HG03558 (cell line): ENCODE measurements at regions not wholly inside any gene's neighbourhood (a gene's known extent, or its start where the extent isn't known, plus 50 kb on each side); places are given as distances from the start of the nearest gene placed in this dataset.

Experiments
- ATAC-seq: cut with Tn5 transposase; IDR thresholded peaks from one replicate; pipeline ENCODE4 v1.9.1; 2021; ENCODE audit warnings: moderate number of reproducible peaks; ENCODE audit not compliant: unreplicated experiment; ENCODE audit errors: extremely low read depth

DNA sequence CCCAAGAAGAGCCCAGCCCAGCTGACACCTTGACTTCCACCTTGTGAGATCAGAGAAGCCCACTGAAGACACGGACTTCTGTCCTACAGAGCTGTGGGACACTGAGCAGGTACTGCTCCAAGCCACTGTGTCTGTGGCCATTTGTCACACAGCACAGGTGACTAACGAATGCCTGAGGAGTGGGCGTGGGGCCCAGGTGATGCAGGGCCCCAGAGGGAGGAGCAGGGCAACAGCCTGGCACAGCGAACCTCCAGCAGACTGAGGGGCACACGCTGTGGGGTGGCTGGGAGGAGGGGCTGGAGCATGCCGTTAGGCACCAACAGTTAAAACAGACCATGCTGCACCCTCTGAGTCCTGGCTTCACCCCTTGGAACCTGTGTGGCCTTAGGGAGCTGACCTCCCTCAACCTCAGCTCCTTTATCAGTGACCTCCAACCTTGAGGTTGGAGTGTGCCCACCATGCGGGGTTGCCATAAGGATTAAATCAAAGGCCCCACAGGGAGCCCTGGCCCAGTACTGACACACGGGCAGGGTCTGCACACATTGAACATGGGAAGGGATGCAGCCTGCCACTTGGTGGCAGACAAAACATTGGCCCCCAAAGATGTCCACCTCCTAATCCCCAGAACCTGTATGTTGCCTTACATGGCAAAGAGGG, 119.9 kb upstream of the CST7 start:
- no peak for ATAC-seq

DNA sequence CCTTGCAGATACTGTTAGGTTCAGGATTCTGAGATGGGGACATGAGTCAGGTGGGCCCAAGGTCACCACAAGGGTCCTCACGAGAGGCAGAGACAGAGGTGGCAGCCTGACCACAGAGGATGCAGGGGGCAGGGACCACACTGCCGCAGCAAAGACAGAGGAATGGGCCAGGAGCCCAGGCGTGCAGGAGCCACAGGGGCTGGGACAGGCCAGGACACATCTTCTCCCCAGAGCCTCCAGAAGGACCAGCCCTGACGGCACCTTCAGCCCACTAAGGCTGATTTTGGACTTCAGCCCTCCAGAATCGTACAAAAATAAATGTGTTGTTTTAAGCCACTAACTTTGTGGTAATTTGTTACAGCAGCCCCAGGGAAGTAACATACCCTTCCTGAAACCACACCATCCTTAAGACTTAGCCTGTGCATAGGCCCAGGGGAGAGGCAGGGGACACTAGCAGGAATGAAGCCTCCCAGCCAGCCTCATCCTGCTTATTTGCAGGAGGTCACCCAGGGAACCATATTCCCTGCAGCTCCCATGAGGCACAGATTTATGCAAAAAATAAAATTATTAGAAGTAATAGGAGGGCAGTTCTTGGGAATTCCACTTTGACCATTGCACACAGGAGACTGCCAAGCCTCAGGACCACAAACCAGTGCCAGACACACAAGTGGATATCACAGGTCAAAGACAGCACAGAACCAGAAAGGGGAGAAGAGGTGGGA, 119.3 kb upstream of the CST7 start:
- ATAC-seq = no peak

DNA sequence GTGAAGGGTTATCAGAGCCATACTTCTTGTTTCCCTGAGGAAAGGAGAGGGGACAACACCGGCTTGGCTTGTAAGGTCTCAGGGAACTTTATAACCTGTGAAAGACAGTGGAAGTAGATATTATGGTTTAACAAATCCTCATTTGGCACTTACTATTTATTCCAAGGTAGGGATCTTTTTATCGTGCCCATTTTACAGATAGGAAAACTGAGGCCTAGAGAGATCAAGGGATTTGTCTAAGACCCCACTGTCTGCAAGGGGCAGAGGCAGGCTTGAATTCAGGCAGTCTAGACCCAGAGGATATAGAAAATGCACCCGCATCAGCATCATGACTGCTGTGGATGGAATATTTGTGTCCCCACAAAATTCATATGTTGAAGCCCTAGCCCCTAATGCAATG, 118.4 kb upstream of the CST7 start:
- no peak for ATAC-seq

DNA sequence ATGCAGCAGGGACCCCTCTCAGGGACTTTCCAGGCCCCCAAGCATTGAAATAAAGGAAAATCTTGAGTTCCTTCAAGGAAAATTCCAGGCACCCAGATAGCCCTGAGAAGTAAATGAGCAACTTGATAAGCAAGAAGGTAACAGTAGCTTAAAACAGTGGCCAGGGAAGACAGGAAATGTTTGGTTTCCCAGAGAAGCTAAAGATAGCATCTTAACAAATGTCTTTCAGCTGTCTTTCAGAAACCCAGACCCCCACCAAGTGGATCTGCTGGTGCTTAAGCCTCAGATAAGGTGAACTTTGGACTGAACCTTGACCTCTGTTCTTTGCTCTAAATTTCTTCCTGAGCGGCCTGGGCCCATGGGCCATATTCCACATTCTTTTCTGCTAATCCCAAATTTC, 117.8 kb upstream of the CST7 start:
- no peak for ATAC-seq

DNA sequence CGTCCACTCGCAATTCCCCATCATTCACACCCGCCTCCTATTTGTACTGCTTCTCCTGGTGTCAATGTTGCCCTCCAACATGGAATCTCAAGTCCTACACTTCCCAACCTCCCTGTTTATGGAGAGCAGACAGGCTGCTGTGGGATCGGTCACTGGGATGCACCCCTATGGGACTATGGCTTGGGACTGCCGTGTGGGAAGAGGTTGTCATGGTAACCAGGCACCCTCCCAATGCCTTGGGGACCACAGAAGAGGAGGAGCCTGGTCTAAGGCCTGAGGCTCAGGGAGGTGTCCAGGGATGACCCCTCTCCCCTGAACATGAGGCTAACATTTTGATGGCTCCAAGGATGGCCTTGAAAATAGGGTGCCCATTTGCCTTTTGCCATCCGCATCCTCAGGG, 116.6 kb upstream of the CST7 start:
- ATAC-seq = no peak

DNA sequence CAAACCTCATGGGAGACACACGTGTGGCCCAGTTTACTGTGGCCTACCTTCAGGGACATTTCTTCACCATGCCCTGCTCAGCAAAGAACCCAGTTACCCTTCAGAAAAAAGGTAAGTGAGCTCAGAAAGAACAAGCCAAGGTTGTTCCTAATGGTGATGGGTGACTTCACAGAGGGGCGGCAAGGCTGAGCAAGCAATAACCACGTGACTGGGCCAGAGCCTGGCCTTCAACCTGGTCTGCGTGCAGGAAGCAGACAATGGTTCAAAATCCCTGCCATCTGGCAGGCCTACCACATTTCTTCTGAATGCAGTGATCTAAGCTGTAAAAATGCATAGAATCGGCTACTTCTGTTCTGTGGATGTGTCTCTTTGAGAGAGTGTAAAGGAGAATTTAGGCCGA, 115.5 kb upstream of the CST7 start:
- ATAC-seq = no peak

DNA sequence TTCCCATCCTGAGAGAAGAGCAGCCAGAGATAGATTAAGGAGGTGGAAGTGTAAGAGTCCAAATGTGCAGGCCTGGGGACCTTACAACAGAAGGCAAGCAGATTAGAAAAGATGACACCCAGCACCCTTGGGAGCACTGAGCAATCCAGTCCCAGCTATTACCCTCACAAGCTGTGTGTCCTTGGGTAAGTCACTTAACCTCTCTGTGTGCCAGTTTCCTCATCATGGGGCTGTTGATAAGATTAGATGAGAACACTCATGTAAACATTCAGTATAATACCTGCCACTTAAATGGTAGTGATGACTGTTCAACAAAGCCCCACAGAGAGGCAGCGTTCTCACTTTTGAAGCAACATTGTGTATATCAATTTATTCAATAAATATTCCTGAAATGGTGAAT, 114.8 kb upstream of the CST7 start:
- no peak for ATAC-seq

DNA sequence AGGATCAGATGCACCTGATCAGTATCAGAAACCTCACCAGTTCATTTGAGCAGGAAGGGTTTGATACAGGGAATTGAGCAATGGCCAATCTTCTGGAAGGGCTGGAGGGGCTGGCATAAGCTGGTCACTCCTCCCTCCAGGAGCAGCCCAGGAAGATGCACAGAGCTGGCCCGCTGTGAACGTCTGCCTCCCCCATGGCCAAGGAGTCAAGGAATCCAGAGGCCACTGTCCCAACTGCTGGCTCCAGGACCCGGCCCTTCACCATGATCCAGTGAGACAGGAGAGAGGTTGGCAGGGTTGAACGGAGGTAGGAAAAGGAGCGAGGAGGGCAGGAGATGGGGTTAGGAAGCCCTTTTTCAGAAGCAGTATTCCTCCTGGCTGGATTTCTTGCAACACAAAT, 113.9 kb upstream of the CST7 start:
- ATAC-seq = no peak

DNA sequence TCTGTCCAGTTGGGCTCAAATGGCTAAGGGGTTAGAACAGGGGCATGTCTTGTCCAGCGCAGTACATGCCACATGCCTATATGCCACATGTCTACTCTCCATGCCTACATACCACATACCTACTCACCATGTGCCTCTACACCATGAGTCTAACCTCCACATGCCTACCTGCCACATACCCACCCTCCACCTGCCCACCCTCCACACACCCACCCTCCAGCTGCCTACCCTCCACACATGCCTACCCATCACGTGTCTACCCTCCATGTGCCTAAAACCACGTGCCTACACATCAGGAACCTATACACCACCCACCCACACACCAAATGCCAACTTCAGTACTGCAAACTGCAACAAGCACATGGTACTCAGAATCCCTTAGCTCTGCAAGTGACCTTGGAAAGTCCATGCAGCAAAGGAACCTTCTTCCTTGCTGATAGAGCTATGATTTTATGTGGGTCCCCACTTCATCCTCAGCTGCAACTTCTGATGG, 113.0 kb upstream of the CST7 start:
- no peak for ATAC-seq

DNA sequence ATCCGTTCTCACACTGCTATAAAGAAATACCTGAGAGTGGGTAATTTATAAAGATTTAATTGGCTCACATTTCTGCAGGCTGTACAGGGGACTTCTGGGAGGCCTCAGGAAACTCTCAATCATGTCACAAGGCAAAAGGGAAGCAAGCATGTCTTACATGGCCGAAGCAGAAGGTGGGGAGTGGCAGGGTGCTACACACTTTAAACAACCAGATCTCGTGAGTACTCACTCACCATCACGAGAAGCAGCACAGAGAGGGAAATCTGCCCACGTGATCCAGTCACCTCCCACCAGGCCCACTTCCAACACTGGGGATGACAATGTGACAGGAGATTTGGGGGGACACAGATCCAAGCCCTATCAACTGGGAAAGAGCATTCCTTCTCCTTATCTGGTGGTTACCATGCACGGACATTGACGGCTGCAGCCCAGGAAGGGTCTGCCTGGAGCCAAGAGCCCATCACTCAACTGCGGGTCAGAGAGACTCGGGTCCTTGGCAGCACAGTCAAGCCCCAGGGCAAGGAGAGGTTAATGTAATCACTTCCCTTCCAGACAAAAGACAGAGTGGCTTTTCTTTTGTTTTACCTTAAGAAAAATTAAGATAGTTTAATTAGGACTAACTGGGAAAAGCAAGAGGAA, 112.3 kb upstream of the CST7 start:
- ATAC-seq = no peak

DNA sequence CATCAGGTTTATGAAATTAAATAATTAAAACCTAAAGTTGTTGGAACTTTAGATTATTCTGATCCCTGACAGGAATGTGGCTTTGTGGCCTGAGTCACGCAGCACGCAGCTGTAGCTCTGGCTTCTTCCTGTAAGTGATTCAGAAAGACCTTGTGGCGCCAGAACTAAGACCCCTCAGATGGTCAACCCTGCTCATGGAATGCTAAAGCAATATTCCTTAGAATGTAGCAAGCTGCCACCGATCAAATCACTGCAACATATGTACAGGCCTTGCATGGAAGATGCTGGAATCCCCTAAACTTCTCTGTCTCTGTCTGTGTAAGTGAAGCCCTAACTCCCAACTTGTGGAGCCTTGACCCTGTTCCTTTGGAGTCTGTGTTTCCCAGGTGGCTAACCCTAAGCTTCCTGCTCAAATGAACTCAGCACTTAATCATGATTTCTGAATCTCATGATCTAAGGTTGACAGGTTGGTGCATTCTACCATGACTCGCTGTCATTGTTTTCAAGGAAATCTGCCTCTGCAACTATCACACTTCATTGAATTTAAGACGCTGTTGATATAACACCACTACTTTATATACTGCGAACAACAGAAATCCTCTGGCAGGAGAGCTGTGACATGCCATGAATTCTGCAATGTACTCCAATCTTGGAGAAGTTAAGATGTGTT, 111.2 kb upstream of the CST7 start:
- ATAC-seq = no peak

DNA sequence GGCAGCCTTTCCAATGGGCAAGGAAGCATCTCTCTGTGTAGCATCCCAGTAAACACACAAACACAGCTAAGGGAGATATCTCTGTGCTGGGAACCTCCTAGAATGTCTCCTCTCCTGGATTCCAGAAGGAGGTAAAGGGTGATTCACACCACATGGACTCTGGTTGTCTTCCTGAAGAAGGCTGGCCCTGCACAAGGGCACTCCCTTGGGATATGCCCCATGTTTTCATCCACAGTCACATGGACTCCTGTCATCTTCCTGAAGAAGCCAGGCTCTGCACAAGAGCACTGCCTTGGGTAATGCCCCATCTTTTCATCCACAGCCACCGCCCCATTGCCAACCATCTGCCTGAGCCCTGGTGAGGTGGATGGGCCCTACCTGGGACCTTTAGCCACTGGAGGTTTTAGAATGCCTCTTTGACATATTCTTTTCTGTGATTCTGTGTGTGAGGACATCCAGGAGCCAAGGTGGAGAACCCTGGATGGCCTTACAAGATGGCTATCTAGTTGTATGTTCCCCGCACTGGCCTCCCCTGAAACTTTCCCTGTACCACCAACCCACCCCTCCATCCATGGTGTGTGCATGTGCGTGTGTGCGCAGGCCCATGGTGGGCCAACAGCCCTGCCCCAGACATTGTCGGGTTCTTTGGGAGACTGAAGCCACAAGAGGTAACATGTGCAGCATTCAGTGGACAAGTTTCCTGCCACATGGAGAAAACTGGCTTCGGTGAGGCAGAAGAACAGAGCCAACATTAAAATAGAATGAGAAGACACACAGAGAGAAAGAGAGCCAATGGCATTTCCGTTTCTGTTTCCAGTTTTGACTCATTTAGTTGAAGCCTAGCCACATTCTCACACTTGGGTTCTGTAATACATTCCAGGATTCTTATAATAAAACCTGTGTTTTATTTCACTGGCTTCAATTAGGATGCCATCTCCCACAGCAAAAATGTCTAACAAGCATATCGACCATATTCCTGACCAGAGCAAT, 110.2 kb upstream of the CST7 start:
- ATAC-seq = no peak

DNA sequence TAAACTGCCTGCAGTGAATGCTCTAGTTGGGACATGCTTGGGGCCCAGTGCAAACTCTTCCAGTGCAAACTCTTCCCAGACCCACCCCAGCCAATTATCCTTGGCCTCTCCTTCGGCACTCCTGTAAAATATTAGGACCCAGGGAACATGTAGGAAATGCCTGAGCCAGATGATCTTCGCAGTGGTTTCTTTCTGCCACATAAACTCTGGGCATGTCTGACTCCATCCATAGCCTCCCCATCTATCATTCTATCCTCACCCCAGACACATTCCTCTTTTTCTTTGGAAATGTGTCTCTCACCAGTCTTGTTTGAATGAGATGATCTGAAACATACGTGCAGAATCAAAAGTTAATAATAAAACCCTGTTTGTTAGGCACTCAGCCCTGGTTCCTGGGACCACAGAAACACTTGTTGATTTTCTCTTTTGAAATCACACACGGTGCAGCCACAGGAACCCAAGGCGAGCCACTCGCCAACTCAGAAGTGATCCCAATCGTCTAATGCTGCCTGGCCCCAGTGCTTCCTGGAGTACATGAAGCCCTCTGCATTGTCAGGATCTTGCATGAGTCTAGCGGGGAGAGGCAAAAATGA, 108.9 kb upstream of the CST7 start:
- ATAC-seq = no peak

DNA sequence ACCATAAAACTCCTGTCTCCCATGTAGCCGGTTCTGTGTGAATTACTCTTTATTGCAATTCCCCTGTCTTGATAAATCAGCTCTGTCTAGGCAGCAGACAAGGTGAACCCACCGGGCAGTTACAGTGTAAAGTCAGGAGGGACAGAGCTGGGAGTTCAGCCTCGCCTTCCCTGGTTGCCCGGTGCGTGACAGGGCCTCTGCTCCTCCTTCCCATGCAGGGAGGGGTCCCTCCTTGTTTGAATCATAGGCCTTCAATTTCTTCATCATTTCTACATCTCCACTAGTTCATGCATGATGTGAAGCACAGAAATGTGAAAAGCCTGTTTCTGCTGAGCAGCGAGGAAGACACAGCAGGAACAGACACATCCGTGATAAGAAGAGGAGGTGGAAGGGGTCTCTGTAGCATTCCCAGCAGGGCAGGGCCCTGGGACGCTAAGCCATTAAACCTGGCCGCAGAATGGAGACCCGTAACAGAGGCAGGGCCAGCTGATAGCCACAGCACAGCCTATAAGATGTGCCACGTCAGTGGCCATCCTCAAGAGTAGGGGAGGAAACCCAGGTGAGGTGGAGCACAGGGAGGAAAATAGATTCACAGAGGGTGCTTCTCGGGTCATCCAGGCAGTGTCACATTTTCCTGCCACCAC, 106.7 kb upstream of the CST7 start:
- ATAC-seq = no peak

DNA sequence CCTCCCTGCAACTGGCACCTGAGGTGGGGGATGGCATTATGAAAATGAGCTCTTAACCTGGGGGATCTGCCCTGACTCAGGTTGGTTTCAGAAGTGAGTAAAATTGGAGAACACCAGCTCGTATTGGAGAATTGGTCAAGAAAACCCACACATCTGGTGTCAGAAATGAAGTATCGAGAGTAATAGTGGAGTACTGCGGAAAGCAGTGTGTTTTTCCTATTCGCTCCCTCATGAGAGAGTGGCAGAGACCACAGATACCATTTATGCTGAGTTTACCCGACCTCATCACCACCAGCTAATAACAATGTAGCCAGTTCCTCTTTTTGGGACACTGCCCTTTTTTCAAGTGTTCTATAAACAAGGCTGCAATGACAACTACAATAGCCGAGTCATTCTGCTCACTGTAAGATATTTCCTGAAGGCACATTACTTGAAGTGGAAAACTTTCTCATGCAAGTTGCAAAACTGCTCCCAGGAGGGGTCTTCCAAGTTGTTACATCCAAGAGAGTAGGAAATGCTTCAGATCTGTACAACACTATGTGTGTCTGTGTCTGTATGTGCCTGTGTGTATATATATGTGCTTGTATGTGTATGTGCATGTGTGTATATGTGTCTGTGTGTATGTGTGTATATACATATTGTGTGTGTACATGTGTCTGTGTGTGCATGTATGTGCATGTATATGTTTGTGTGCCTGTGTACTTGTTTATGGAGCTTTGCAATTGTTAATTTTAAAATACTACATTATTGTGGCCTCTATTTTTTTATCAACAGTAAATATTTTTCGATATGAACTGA, 106.0 kb upstream of the CST7 start:
- peak; percentile 83 for ATAC-seq

DNA sequence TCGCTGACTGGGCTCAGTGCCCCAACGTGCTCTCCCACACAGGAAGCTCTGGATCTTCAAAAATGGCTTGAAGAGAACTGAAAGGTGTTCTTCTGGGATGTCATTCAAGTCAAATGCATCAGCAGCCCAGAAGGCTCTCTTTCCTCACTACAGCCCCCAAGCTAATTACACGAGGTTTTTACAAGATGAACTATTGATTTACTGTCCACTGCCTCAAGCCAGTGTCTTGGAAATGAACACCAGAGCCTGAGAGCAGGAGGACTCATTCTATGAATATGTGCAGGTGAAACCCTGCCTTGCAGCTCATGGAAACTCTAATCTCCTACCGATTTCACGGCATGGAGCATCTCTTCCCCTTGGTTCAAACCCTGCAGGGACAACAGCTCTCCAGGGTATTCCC, 98.9 kb upstream of the CST7 start:
- ATAC-seq = no peak

DNA sequence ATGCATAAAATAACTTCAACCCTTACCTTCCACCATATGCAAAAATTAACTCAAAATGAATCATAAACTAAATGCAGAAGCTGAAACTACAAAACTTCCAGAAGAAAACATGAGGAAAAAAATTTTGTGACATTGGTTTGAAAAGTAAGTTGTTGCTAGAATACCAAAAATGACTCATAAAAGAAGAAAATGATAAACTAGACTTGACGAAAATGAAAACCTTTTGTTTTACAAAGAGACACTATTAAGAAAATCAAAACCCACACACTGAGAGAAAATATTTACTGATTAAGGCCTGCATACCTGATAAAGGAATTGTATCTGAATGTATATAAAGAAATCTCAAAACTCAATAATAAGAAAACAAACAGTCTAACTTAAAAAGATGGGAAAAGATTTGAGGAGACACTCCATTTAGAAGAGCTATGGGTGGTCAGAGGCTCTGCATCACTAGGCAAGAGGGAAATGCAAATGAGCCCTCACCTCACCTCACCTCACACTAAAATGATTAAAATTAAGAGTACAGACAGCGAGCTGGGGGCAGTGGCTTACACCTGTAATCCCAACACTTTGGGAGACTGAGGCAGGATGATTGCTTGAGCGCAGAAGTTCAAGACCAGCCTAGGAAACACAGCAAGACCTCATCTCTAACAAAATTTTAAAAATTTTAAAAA, 97.6 kb upstream of the CST7 start:
- ATAC-seq = no peak

DNA sequence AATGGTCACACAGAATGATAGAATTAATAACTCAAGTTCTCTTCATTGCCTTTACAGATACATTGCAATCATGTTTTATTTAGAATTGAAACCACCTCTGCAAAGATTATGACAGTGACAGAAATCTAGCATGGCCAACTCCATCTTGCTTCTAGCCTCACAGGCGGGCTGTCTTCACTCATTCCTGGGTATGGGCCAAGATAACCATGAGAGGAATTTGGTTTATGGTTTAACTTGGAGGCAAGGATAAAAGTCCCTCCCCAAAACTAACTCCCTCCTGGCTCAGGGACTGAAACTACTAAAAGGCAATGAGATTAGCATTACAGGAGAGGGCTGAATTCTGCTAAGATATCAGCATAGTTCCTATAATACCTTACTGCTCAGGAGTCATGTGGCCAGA, 95.2 kb upstream of the CST7 start:
- ATAC-seq = no peak
